Ishikawa (cell line): ENCODE measurements at regions not wholly inside any gene's neighbourhood (a gene's known extent, or its start where the extent isn't known, plus 50 kb on each side); places are given as distances from the start of the nearest gene placed in this dataset.

ENCODE experiments used
- CEBPB ChIP-seq: IDR thresholded peaks from 2 replicates; pipeline ENCODE4 v1.6.1; 2012
- CREB1 ChIP-seq: IDR thresholded peaks from 2 replicates; pipeline ENCODE4 v1.6.1; 2012; ENCODE audit warnings: low read depth
- EGR1 ChIP-seq: IDR thresholded peaks from 2 replicates; pipeline ENCODE4 v1.6.1; 2012
- EP300 ChIP-seq: IDR thresholded peaks from 2 replicates; pipeline ENCODE4 v1.6.1; 2012; ENCODE audit warnings: borderline replicate concordance
- FOXM1 ChIP-seq: IDR thresholded peaks from 2 replicates; pipeline ENCODE4 v1.6.1; 2012; ENCODE audit warnings: low read depth, borderline replicate concordance
- NFIC ChIP-seq: IDR thresholded peaks from 2 replicates; pipeline ENCODE4 v1.6.1; 2012
- RAD21 ChIP-seq: IDR thresholded peaks from 2 replicates; pipeline ENCODE4 v1.6.1; 2012; ENCODE audit warnings: low read depth
- REST ChIP-seq: IDR thresholded peaks from 2 replicates; pipeline ENCODE4 v1.6.1; 2012; ENCODE audit warnings: low read depth, mild to moderate bottlenecking
- TAF1 ChIP-seq: IDR thresholded peaks from 2 replicates; pipeline ENCODE4 v1.6.1; 2012; ENCODE audit warnings: low read depth, mild to moderate bottlenecking
- TCF12 ChIP-seq: IDR thresholded peaks from 2 replicates; pipeline ENCODE4 v1.6.1; 2012; ENCODE audit warnings: low read depth
- TEAD4 ChIP-seq: IDR thresholded peaks from 2 replicates; pipeline ENCODE4 v1.6.1; 2012
- TF ChIP-seq, protein P1 (sequence below): IDR thresholded peaks from 2 replicates; pipeline ENCODE4 v1.6.1; 2012
- TF ChIP-seq, protein P2 (sequence below): IDR thresholded peaks from 2 replicates; pipeline ENCODE4 v1.6.1; 2012

GRCh38 chr12:22993609-22994315 lies 368.8 kb downstream of the ETNK1 start:
- TF ChIP-seq, protein P1, sequence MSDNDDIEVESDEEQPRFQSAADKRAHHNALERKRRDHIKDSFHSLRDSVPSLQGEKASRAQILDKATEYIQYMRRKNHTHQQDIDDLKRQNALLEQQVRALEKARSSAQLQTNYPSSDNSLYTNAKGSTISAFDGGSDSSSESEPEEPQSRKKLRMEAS = no peak
- TF ChIP-seq CEBPB (no peak), EP300 (no peak), NFIC (no peak), TAF1 (no peak), EGR1 (no peak), TCF12 (no peak), REST (no peak), CREB1 (no peak), RAD21 (no peak), TEAD4 (no peak), FOXM1 (no peak)
- TF ChIP-seq, protein P2, sequence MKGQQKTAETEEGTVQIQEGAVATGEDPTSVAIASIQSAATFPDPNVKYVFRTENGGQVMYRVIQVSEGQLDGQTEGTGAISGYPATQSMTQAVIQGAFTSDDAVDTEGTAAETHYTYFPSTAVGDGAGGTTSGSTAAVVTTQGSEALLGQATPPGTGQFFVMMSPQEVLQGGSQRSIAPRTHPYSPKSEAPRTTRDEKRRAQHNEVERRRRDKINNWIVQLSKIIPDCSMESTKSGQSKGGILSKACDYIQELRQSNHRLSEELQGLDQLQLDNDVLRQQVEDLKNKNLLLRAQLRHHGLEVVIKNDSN = no peak
